Heart right ventricle (tissue), 16 donors: ENCODE measurements at regions not wholly inside any gene's neighbourhood (a gene's known extent, or its start where the extent isn't known, plus 50 kb on each side); places are given as distances from the start of the nearest gene placed in this dataset.
"Not testable (repeated sequence)": the region's sequence is repeated elsewhere in the genome, so short reads cannot be mapped to it uniquely, and the experiment has no call there.

Experiments
- ATAC-seq, 8 donors: fragments of 200-7000 bp; cut with Tn5 transposase; one replicate each; pipeline ENCODE4 v1.9.1; 2020; ENCODE audit warnings: mild to moderate bottlenecking in 8 of 8, moderate library complexity in 8 of 8, moderate number of reproducible peaks in 1 of 8
- DNase-seq, 2 donors: peaks; one replicate each; pipeline ENCODE4 v3.0.0-alpha.2; 2020
- H3K27ac ChIP-seq, 10 donors: fragments of 200-600 bp; sonication (generic) in 2 of 10; one replicate each; pipeline versions ENCODE4 v1.5.0 to v1.8.0; 2020 to 2022; ENCODE audit warnings: mild to moderate bottlenecking in 3 of 10
- H3K27me3 ChIP-seq, 7 donors: fragments of 200-600 bp; one replicate each; pipeline ENCODE4 v1.8.0; 2021 to 2022; ENCODE audit warnings: mild to moderate bottlenecking in 2 of 7
- H3K36me3 ChIP-seq, 9 donors: fragments of 200-600 bp; sonication (generic) in 1 of 9; one replicate each; pipeline versions ENCODE4 v1.5.0 to v1.8.0; 2020 to 2022; ENCODE audit warnings: mild to moderate bottlenecking in 2 of 9
- H3K4me1 ChIP-seq, 9 donors: fragments of 200-600 bp; sonication (generic) in 1 of 9; one replicate each; pipeline versions ENCODE4 v1.5.0 to v1.8.0; 2020 to 2022; ENCODE audit warnings: mild to moderate bottlenecking in 4 of 9
- H3K4me3 ChIP-seq, 10 donors: fragments of 200-600 bp; sonication (generic) in 2 of 10; one replicate each; pipeline versions ENCODE4 v1.5.0 to v1.8.0; 2020 to 2022; ENCODE audit warnings: mild to moderate bottlenecking in 7 of 10, moderate library complexity in 2 of 10
- H3K9me3 ChIP-seq, 11 donors: fragments of 200-600 bp in 10 of 11; sonication (generic) in 2 of 11; one replicate each; pipeline versions ENCODE4 v1.5.0 to v1.8.0; 2013 to 2022; ENCODE audit warnings: mild to moderate bottlenecking in 2 of 11, control low read depth in 1 of 11, moderate library complexity in 1 of 11
- CTCF ChIP-seq, 9 donors: fragments of 200-600 bp; sonication (generic) in 2 of 9; IDR thresholded peaks; one replicate each; pipeline versions ENCODE4 v1.5.0 to v1.8.0; 2021 to 2022; ENCODE audit warnings: antibody characterized with exemption in 9 of 9, mild to moderate bottlenecking in 5 of 9, moderate library complexity in 1 of 9
- WGBS, 2 donors: extraction: QIAGEN DNeasy Blood & Tissue Kit; methylation state at CpG; one replicate each; pipeline ENCODE4 v1.1.7; 2013; ENCODE audit warnings: inconsistent platforms in 1 of 2; 5-methylcytosine and 5-hydroxymethylcytosine counted together
- intact Hi-C, 10 donors: fragments of 100-400 bp; cut with DNase I; formaldehyde crosslinking; loops; one replicate each; pipeline versions ENCODE4 v1.11.1 to v1.14.2; 2022
- donor health status: Arrhythmogenic right ventricular cardiomyopathy.
- donor health status: ischemic (EF 13 %, LVEDD 7.1; RV severe dilation, severe dysfunction).
- donor health status: healthy with polysubstance abuse.
- donor health status: DM: no; HTN: yes; CAD: no.
- donor health status: DM: no; HTN: no; CAD: no.
- donor health status: ischemic (EF 25% LVEDD 6.9; RV normal size, moderate dysfunction).
- donor health status: ischemic (EF 25% LVEDD 5.7; RV mildly dilated, moderate dysfunction).
- donor health status: healthy.
- donor health status: DM: yes; HTN: yes; CAD: no.
- donor health status: Ischemic cardiomyopathy.
- donor health status: ischemic (EF 35%, LVEDD 5.7; RV mildly dilated, moderate dysfunction).
- donor health status: nonischemic (EF 11% LVEDD 7.7; RV severe dilation, severe dysfunction).
- donor health status: DM: yes; HTN: yes; CAD: no.
- donor health status: PGD.
- donor health status: ischemic (EF 29% LVEDD 5.4; RV normal size, mild dysfunction).
- donor health status: nonischemic (EF 23%, LVEDD 6.1; RV moderate dilation, normal function).

- Histone ChIP-seq H3K4me1 (no peaks in the 10 kb centered on the region), H3K4me3 (no peak overlapping the region), H3K9me3 (peaks cover 0 to 9% (median 0%) of the 10 kb centered on the region in 11 donors), H3K27me3 (no peaks in the 10 kb centered on the region), H3K36me3 (no peaks in the 10 kb centered on the region), H3K27ac (no peak overlapping the region)
- ATAC-seq (no peak), DNase-seq (no peak)
- no peak for TF ChIP-seq CTCF (IDR thresholded peaks at IDR 0.05)
- WGBS, 2 donors: 92 to 94% methylated on average over 4 of the region's 4 CpGs
- intact Hi-C loops: no loop called here
Observed at GRCh38 chr13:73647417-73647816, 486.8 kb downstream of the KLF12 start.

- intact Hi-C loops, H3K27ac ChIP-seq, H3K27me3 ChIP-seq, ATAC-seq, H3K4me3 ChIP-seq, H3K4me1 ChIP-seq, H3K9me3 ChIP-seq, H3K36me3 ChIP-seq, DNase-seq: not testable (repeated sequence)
- 90 to 92% methylated on average over 28 to 29 of the region's 30 CpGs for WGBS, 2 donors
Observed at GRCh38 chr13:73640476-73641179, 493.6 kb downstream of the KLF12 start.

- no peak overlapping the region for H3K27ac ChIP-seq
- H3K27me3 ChIP-seq: no peaks in the 10 kb centered on the region
- no peak overlapping the region for H3K4me3 ChIP-seq
- H3K9me3 ChIP-seq: no peaks in the 10 kb centered on the region
- ATAC-seq: no peak
- DNase-seq: no peak
- H3K4me1 ChIP-seq: peaks cover 0 to 6% (median 0%) of the 10 kb centered on the region in 9 donors
- WGBS, 2 donors: 77 to 81% methylated on average over 5 of the region's 5 CpGs
- intact Hi-C loops: no loop called here
- no peak for TF ChIP-seq CTCF (IDR thresholded peaks at IDR 0.05)
- H3K36me3 ChIP-seq: no peaks in the 10 kb centered on the region
Observed at GRCh38 chr13:73635166-73635787, 498.9 kb downstream of the KLF12 start.

GRCh38 chr13:73633817-73634460, 500.3 kb downstream of the KLF12 start:
- no peak overlapping the region for H3K27ac ChIP-seq

More at GRCh38 chr13:73633817-73634460, 500.3 kb downstream of the KLF12 start:
- DNase-seq (no peak), ATAC-seq (peak in 1 of 8 donors; percentile 57)
- no peaks in the 10 kb centered on the region for H3K27me3 ChIP-seq
- intact Hi-C loops: no loop called here
- no peaks in the 10 kb centered on the region for H3K36me3 ChIP-seq
- no peak overlapping the region for H3K4me3 ChIP-seq
- peaks cover 0 to 6% (median 0%) of the 10 kb centered on the region in 9 donors for H3K4me1 ChIP-seq
- TF ChIP-seq CTCF (IDR thresholded peaks at IDR 0.05): no peak
- no peaks in the 10 kb centered on the region for H3K9me3 ChIP-seq
- 44 to 50% methylated on average over 4 of the region's 4 CpGs for WGBS, 2 donors
